H1 (cell line): ENCODE measurements at regions not wholly inside any gene's neighbourhood (a gene's known extent, or its start where the extent isn't known, plus 50 kb on each side); places are given as distances from the start of the nearest gene placed in this dataset.

Experiments
- CTCF ChIA-PET: fragments of 300-600 bp; sonication (Branson Sonifier 250); formaldehyde crosslinking; loops from one replicate; lab custom pipeline; 2021; ENCODE audit not compliant: partially characterized antibody; lab: Charles Lee
- POLR2A ChIA-PET: fragments of 300-600 bp; sonication (Branson Sonifier 250); formaldehyde crosslinking; loops from one replicate; lab custom pipeline; 2021; ENCODE audit warnings: inconsistent platforms; ENCODE audit not compliant: partially characterized antibody; lab: Charles Lee
- DNase-seq, 2 experiments: peaks; one replicate each; pipeline versions ENCODE4 v3.0.0 to v3.0.0-alpha.2; 2010 to 2022; ENCODE audit warnings: low spot score in 2 of 2, low read depth in 1 of 2, mixed read lengths in 1 of 2
- FAIRE-seq: peaks from 2 replicates; lab custom pipeline; 2011; peaks lifted over from hg19 to GRCh38; lab: Jason Lieb, UNC
- H2AFZ ChIP-seq: 2 replicates; pipeline ENCODE4 v1.8.1; 2012; ENCODE audit warnings: low read length, inconsistent platforms
- H2AK5ac ChIP-seq: 2 replicates; pipeline ENCODE4 v1.6.1; 2013; ENCODE audit warnings: low read depth, low read length
- H2BK120ac ChIP-seq: replicated peaks from 2 replicates; pipeline ENCODE3; 2013; ENCODE audit warnings: low read depth, low read length, inconsistent platforms
- H2BK12ac ChIP-seq: 2 replicates; pipeline ENCODE4 v1.6.1; 2013; ENCODE audit warnings: low read depth, low read length
- H2BK15ac ChIP-seq: 2 replicates; pipeline ENCODE4 v1.6.1; 2013; ENCODE audit warnings: low read length
- H2BK20ac ChIP-seq: 2 replicates; pipeline ENCODE4 v1.6.1; 2013; ENCODE audit warnings: low read length
- H2BK5ac ChIP-seq: 2 replicates; pipeline ENCODE4 v1.6.1; 2013; ENCODE audit warnings: low read depth, low read length
- H3K14ac ChIP-seq: 2 replicates; pipeline ENCODE4 v1.6.1; 2013; ENCODE audit warnings: inconsistent platforms; ENCODE audit not compliant: insufficient read length
- H3K18ac ChIP-seq: 2 replicates; pipeline ENCODE4 v1.6.1; 2013; ENCODE audit warnings: low read length; ENCODE audit errors: extremely low read depth
- H3K23ac ChIP-seq: 2 replicates; pipeline ENCODE4 v1.6.1; 2013; ENCODE audit warnings: inconsistent platforms; ENCODE audit not compliant: insufficient read length
- H3K23me2 ChIP-seq: 2 replicates; pipeline ENCODE4 v1.6.1; 2013; ENCODE audit warnings: low read depth, low read length
- H3K27ac ChIP-seq: 2 replicates; pipeline ENCODE4 v1.6.1; 2011; ENCODE audit warnings: low read depth, low read length, inconsistent platforms
- H3K27me3 ChIP-seq, 4 experiments: replicated peaks in 1 of 4; 1 replicate in 1 of 4; 2 replicates in 3 of 4; pipeline versions ENCODE4 v1.6.1 to v1.8.1; 2011 to 2013; ENCODE audit warnings: low read length in 3 of 4, mild to moderate bottlenecking in 3 of 4, inconsistent platforms in 2 of 4, mixed read lengths in 2 of 4, moderate library complexity in 1 of 4; ENCODE audit not compliant: control insufficient read depth in 3 of 4, insufficient read depth in 3 of 4; ENCODE audit errors: extremely low read depth in 1 of 4
- H3K36me3 ChIP-seq, 4 experiments: 2 replicates each; pipeline versions ENCODE4 v1.6.1 to v1.8.1; 2011 to 2013; ENCODE audit warnings: mild to moderate bottlenecking in 4 of 4, low read length in 3 of 4, moderate library complexity in 2 of 4, control low read depth in 1 of 4, inconsistent platforms in 1 of 4; ENCODE audit not compliant: insufficient read depth in 4 of 4, control insufficient read depth in 2 of 4
- H3K4ac ChIP-seq: replicated peaks from 2 replicates; pipeline ENCODE3; 2013; ENCODE audit warnings: low read length, low read depth, mixed read lengths, inconsistent platforms; ENCODE audit not compliant: insufficient read length
- H3K4me1 ChIP-seq, 4 experiments: replicated peaks in 1 of 4; 1 replicate in 1 of 4; 2 replicates in 3 of 4; pipeline versions ENCODE4 v1.6.1 to v1.8.1; 2011 to 2013; ENCODE audit warnings: low read length in 3 of 4, inconsistent platforms in 2 of 4, mixed read lengths in 1 of 4; ENCODE audit not compliant: insufficient read depth in 4 of 4, control insufficient read depth in 3 of 4
- H3K4me2 ChIP-seq, 2 experiments: 2 replicates each; pipeline versions ENCODE4 v1.6.1 to v1.8.1; 2011 to 2013; ENCODE audit warnings: low read depth in 2 of 2, low read length in 2 of 2, control low read depth in 1 of 2, inconsistent platforms in 1 of 2, mild to moderate bottlenecking in 1 of 2; ENCODE audit not compliant: insufficient read depth in 1 of 2
- H3K4me3 ChIP-seq, 4 experiments: fragments of 200-600, 300-600 bp in 1 of 4; sonication (generic), shearing (Covaris generic), sonication (Bioruptor Twin) in 1 of 4; 2 replicates each; pipeline versions ENCODE4 v1.5.1 to v1.8.1; 2011 to 2016; ENCODE audit warnings: low read length in 4 of 4, low read depth in 3 of 4, control low read depth in 2 of 4, inconsistent platforms in 2 of 4, mild to moderate bottlenecking in 2 of 4, mixed read lengths in 1 of 4, moderate library complexity in 1 of 4; ENCODE audit not compliant: insufficient read depth in 2 of 4; ENCODE audit errors: extremely low read depth in 1 of 4
- H3K56ac ChIP-seq: replicated peaks from 2 replicates; pipeline ENCODE3; 2013; ENCODE audit warnings: low read depth, mild to moderate bottlenecking, mixed read lengths, low read length, inconsistent platforms; ENCODE audit not compliant: insufficient read length
- H3K79me1 ChIP-seq: 2 replicates; pipeline ENCODE4 v1.6.1; 2013; ENCODE audit warnings: low read depth, low read length, control low read depth
- H3K79me2 ChIP-seq, 2 experiments: 2 replicates each; pipeline versions ENCODE4 v1.6.1 to v1.8.1; 2012 to 2013; ENCODE audit warnings: low read length in 2 of 2, mild to moderate bottlenecking in 2 of 2, inconsistent platforms in 1 of 2; ENCODE audit not compliant: insufficient read depth in 2 of 2, control insufficient read depth in 1 of 2
- H3K9ac ChIP-seq, 4 experiments: replicated peaks in 1 of 4; 1 replicate in 1 of 4; 2 replicates in 3 of 4; pipeline versions ENCODE4 v1.6.1 to v1.8.1; 2011 to 2013; ENCODE audit warnings: low read depth in 3 of 4, low read length in 3 of 4, control low read depth in 2 of 4, mild to moderate bottlenecking in 2 of 4, moderate library complexity in 2 of 4, inconsistent platforms in 1 of 4; ENCODE audit errors: extremely low read depth in 1 of 4
- H3K9me3 ChIP-seq, 2 experiments: 2 replicates each; pipeline versions ENCODE4 v1.6.1 to v1.8.1; 2012 to 2013; ENCODE audit warnings: mild to moderate bottlenecking in 2 of 2, moderate library complexity in 2 of 2, control low read depth in 1 of 2, inconsistent platforms in 1 of 2, low read depth in 1 of 2, low read length in 1 of 2, mixed read lengths in 1 of 2; ENCODE audit not compliant: insufficient read depth in 2 of 2
- H4K20me1 ChIP-seq, 2 experiments: replicated peaks in 1 of 2; 2 replicates each; pipeline versions ENCODE3 to v1.8.1; 2011 to 2013; ENCODE audit warnings: inconsistent platforms in 2 of 2, low read length in 2 of 2, mild to moderate bottlenecking in 1 of 2; ENCODE audit not compliant: insufficient read depth in 2 of 2, control insufficient read depth in 1 of 2
- H4K5ac ChIP-seq: 2 replicates; pipeline ENCODE4 v1.6.1; 2013; ENCODE audit warnings: low read length, low read depth, mixed read lengths, inconsistent platforms; ENCODE audit not compliant: insufficient read length
- H4K8ac ChIP-seq: 2 replicates; pipeline ENCODE4 v1.8.0; 2013; ENCODE audit warnings: mild to moderate bottlenecking, moderate library complexity, low read length, inconsistent platforms; ENCODE audit not compliant: insufficient read depth; ENCODE audit errors: extremely low read depth
- H4K91ac ChIP-seq: replicated peaks from 2 replicates; pipeline ENCODE3; 2013; ENCODE audit warnings: low read length, mixed read lengths, inconsistent platforms; ENCODE audit not compliant: insufficient read length
- KDM5A ChIP-seq: fragments of 200-600 bp; IDR thresholded peaks from 2 replicates; pipeline ENCODE4 v1.7.1; 2012; ENCODE audit warnings: mild to moderate bottlenecking, low read length, inconsistent platforms, mixed read lengths
- WGBS, 2 experiments: shearing (Covaris generic) in 1 of 2; methylation state at CpG; one replicate each; pipeline versions ENCODE4 v1.1.6 to v1.1.7; 2013 to 2015; ENCODE audit warnings: low lambda C conversion rate in 2 of 2, mixed read lengths in 2 of 2, inconsistent platforms in 1 of 2, low coverage in 1 of 2, missing lambda C conversion rate in 1 of 2; ENCODE audit not compliant: insufficient replicate concordance in 2 of 2, insufficient coverage in 1 of 2, insufficient read length in 1 of 2; ENCODE audit errors: extremely low coverage in 1 of 2, missing lambda C conversion rate in 1 of 2; 5-methylcytosine and 5-hydroxymethylcytosine counted together

DNA sequence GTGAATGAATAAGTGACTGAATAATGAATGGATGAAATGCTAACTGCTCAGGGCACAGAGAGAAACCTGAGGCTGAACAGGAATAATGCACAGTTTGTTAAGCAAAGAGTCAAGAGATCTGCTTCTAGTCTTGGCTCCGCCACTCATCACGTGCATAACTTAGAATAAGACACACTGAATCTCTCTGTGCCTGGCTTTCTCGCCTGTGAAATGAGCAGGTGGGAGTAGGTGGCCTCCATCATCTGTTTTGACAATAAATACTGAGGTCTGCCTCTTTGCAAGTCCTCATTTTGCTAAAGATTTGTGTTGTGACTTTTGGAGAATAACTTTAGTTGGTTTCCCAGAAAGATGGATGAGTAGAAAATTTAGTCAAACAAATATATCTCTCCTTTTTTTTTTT, 318.0 kb downstream of the FBXW7 start:
- H4K20me1 ChIP-seq: no peaks in the 10 kb centered on the region
- no peaks in the 10 kb centered on the region for H3K23me2 ChIP-seq
- no peaks in the 10 kb centered on the region for H3K4me1 ChIP-seq
- H4K5ac ChIP-seq: no peak overlapping the region
- no peak overlapping the region for H2BK5ac ChIP-seq
- no peaks in the 10 kb centered on the region for H3K36me3 ChIP-seq
- no peak overlapping the region for H3K27ac ChIP-seq
- no peak overlapping the region for H2AK5ac ChIP-seq
- CTCF ChIA-PET: interaction anchor here (0.6 kb wide), 1 partner anchor 91 kb away, joined by 3 read pairs; no protein-coding TSS in a partner anchor
- TF ChIP-seq KDM5A: no peak
- TF ChIP-seq, all 59 proteins: peak for 0
- Histone ChIP-seq H3K4me2 (no peak overlapping the region), H2BK15ac (no peak overlapping the region), H4K8ac (no peak overlapping the region), H3K56ac (no peak overlapping the region), H3K9me3 (no peaks in the 10 kb centered on the region), H3K14ac (no peak overlapping the region), H3K9ac (no peak overlapping the region), H3K23ac (no peak overlapping the region), H4K91ac (no peak overlapping the region), H3K4ac (no peak overlapping the region), H3K18ac (no peak overlapping the region), H2BK12ac (no peak overlapping the region), H3K79me2 (no peaks in the 10 kb centered on the region), H2AFZ (0 out of 2 replicates have a peak overlapping the region, but pooled peaks have one; percentile 14), H3K79me1 (no peaks in the 10 kb centered on the region), H3K27me3 (no peaks in the 10 kb centered on the region), H2BK120ac (no peak overlapping the region), H2BK20ac (no peak overlapping the region), H3K4me3 (no peak overlapping the region)
- DNase-seq (no peak), FAIRE-seq (no peak)
- POLR2A ChIA-PET: no interaction called here
- WGBS, 2 experiments: 95% methylated on average over 3 of the region's 3 CpGs; no CpG with 5 or more reads in 1 of the 2 experiments
